ENCODE measurements at regions not wholly inside any gene's neighbourhood (a gene's known extent, or its start where the extent isn't known, plus 50 kb on each side); places are given as distances from the start of the nearest gene placed in this dataset.

GRCh38 chr11:45373506-45374035 is 87.4 kb upstream of the SYT13 start:
- TF ChIP-seq SMC3 (IDR thresholded peaks at IDR 0.05) (no peak), POLR2A (IDR thresholded peaks at IDR 0.05; ENCODE audit: low read length) (no peak), CTCF (IDR thresholded peaks at IDR 0.05) (no peak), PHF8 (IDR thresholded peaks at IDR 0.05; ENCODE audit: borderline replicate concordance, low read depth) (no peak), USF2 (IDR thresholded peaks at IDR 0.05) (no peak), E2F6 (IDR thresholded peaks at IDR 0.05; ENCODE audit: borderline replicate concordance, low read depth) (no peak), RCOR1 (IDR thresholded peaks at IDR 0.05; ENCODE audit: low read depth, low read length) (no peak), MYC (IDR thresholded peaks at IDR 0.05; ENCODE audit: borderline replicate concordance, low read length) (no peak), MAX (IDR thresholded peaks at IDR 0.05) (no peak), RFX5 (IDR thresholded peaks at IDR 0.05) (no peak), MAZ (IDR thresholded peaks at IDR 0.05; ENCODE audit: borderline replicate concordance, low read depth, low read length) (no peak)
